22Rv1 (cell line): ENCODE measurements at regions not wholly inside any gene's neighbourhood (a gene's known extent, or its start where the extent isn't known, plus 50 kb on each side); places are given as distances from the start of the nearest gene placed in this dataset.
"Not testable (repeated sequence)": the region's sequence is repeated elsewhere in the genome, so short reads cannot be mapped to it uniquely, and the experiment has no call there.

Source experiments
- H3K27ac ChIP-seq: fragments of 450-650 bp; 2 replicates; pipeline ENCODE4 v1.5.1; 2017
- ZFX ChIP-seq: fragments of 450-650 bp; IDR thresholded peaks from 2 replicates; pipeline ENCODE4 v1.6.1; 2017; ENCODE audit warnings: antibody characterized with exemption, borderline replicate concordance
- TF ChIP-seq, protein P1 (sequence below): fragments of 450-650 bp; IDR thresholded peaks from 2 replicates; pipeline ENCODE4 v1.5.1; 2017; ENCODE audit warnings: mild to moderate bottlenecking

DNA sequence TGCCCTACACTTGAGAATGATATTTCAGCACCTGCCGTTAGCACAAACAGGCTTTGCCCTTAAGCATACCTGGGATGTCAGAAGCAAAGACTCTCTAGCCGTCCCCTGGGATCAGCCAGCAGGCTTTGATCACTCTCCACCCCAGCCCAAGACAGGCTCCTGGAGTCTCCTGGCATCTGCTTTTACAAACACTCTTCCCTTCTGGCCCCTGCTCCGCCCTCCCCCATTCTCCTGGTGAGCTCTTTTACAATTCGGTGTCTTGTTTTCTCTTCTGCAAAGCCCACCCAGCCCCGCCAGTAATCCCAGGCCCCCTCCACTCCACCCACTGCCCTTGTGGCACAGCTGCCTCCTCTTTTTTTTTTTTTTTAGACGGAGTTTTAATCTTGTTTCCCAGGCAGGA is 50.4 kb downstream of the KATNIP start:
- TF ChIP-seq, protein P1, sequence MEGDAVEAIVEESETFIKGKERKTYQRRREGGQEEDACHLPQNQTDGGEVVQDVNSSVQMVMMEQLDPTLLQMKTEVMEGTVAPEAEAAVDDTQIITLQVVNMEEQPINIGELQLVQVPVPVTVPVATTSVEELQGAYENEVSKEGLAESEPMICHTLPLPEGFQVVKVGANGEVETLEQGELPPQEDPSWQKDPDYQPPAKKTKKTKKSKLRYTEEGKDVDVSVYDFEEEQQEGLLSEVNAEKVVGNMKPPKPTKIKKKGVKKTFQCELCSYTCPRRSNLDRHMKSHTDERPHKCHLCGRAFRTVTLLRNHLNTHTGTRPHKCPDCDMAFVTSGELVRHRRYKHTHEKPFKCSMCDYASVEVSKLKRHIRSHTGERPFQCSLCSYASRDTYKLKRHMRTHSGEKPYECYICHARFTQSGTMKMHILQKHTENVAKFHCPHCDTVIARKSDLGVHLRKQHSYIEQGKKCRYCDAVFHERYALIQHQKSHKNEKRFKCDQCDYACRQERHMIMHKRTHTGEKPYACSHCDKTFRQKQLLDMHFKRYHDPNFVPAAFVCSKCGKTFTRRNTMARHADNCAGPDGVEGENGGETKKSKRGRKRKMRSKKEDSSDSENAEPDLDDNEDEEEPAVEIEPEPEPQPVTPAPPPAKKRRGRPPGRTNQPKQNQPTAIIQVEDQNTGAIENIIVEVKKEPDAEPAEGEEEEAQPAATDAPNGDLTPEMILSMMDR = no peak
- TF ChIP-seq ZFX = no peak
- no peak overlapping the region for H3K27ac ChIP-seq

DNA sequence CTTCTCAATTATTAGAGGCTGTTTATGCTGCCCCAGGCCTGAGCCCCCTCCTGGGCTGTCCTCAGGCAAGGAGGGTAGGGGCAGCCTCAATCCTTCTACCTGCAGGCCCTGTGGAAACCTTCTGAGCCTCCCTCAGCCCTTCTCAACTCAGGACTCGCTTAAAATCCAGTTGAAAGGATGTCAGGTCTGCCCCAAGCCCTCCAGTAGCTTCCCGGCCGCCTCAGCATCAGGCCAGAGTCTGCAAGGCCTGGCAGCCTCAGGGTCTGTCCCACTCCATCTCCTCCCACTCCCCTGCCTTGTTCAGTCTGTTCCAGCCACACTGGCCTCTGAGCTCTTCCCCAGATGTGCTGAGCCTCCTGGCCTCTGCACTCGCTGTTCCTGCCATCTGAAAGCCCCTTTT is 52.2 kb downstream of the KATNIP start:
- TF ChIP-seq, protein P1 = no peak
- no peak for TF ChIP-seq ZFX
- H3K27ac ChIP-seq = no peak overlapping the region

DNA sequence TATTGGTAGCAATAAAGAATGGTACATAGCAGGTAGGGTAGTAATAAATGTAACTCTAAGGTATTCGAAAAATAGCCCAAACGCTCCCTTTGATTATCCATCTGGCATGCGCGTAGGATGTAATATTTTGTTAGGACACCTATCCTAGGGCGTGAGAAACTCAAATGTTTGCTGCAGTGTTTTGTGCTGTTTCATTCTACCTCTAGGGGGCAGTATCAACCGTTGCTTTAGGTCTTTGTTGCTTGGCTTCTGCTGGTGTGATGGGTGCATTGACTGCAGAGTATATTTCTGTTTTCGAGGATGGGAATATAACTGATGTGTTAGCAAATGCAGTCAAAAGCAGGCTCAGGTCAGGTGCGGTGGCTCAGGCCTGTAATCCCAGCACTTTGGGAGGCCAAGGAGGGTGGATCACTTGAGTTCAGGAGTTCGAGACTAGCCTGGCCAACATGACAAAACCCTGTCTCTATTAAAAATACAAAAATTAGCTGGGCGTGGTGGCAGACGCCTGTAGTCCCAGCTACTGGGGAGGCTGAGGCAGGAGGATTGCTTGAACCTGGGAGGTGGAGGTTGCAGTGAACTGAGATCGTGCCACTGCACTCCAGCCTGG is 55.7 kb downstream of the KATNIP start:
- H3K27ac ChIP-seq = not testable (repeated sequence)
- TF ChIP-seq, protein P1 = peak; percentile 86

DNA sequence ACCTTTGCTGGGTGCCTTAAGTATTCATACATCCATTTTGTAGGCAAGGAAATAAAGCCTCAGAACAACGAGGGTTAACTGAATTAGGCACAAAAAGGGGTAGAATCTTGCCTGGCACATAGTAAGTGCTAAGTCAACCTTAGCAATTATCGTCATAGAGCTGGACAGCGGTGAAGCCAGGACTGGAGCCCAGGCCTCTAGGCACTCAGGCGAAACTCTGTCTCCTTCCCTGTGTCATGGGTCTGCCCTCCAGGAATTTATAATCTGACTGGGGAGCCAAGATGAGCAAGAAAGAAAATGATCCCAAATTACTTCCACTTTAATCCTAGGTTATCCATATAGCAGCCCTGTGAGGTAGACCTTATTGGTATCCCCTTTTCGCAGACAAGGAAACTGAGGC is 61.4 kb downstream of the KATNIP start:
- H3K27ac ChIP-seq = no peak overlapping the region
- TF ChIP-seq, protein P1 = no peak
- TF ChIP-seq ZFX = no peak

GRCh38 chr16:27613238-27613791 is 63.4 kb downstream of the KATNIP start:
- no peak for TF ChIP-seq ZFX
- TF ChIP-seq, protein P1 = no peak
- no peak overlapping the region for H3K27ac ChIP-seq

DNA sequence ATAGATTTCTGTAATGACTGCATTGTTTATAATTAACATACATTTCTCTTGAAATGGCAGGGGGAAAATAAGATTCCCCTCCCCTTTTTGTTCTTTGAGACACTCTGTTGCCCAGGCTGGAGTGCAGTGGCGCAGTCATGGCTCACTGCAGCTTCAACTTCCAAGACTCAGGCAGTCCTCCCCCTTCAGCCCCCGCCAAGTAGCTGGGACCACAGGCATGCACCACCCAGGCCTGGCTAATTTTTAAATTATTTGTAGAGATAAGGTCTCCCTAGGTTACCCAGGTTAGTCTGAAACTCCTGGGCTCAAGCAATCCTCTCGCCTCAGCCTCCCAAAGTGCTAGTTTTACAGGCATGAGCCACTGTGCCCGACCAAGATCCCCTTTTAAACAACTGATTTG is 67.7 kb downstream of the KATNIP start:
- TF ChIP-seq, protein P1 = no peak
- no peak for TF ChIP-seq ZFX
- no peak overlapping the region for H3K27ac ChIP-seq

GRCh38 chr16:27618165-27618564 is 68.2 kb downstream of the KATNIP start:
- TF ChIP-seq ZFX = no peak
- TF ChIP-seq, protein P1 = no peak
- H3K27ac ChIP-seq = no peak overlapping the region
